ENCODE measurements at regions not wholly inside any gene's neighbourhood (a gene's known extent, or its start where the extent isn't known, plus 50 kb on each side); places are given as distances from the start of the nearest gene placed in this dataset.

GRCh38 chr3:34884007-34884406 is 755.3 kb upstream of the ARPP21 start (continued):
- TF ChIP-seq FOXP4 (CRISPR knock-in tag; IDR thresholded peaks at IDR 0.05) (no peak), CTCF (IDR thresholded peaks at IDR 0.05) (no peak)

GRCh38 chr3:34886443-34886842 is 752.9 kb upstream of the ARPP21 start:
- no peaks in the 10 kb centered on the region for H3K27me3 Mint-ChIP-seq (ENCODE audit: low read depth)
- H3K27ac Mint-ChIP-seq = no peak overlapping the region
- H3K9me3 Mint-ChIP-seq = peaks cover 25% of the 10 kb centered on the region
- H3K4me3 Mint-ChIP-seq = no peak overlapping the region
- CTCF ChIA-PET = no interaction called here
- H3K36me3 Mint-ChIP-seq = peaks cover 7% of the 10 kb centered on the region
- no peak for TF ChIP-seq CBFB (CRISPR knock-in tag; IDR thresholded peaks at IDR 0.05; ENCODE audit: low read depth)
- TF ChIP-seq ARID4B (CRISPR knock-in tag; IDR thresholded peaks at IDR 0.05; ENCODE audit: borderline replicate concordance) = no peak
- no peak for TF ChIP-seq SMAD3 (CRISPR knock-in tag; IDR thresholded peaks at IDR 0.05; ENCODE audit: borderline replicate concordance)
- TF ChIP-seq RORB (CRISPR knock-in tag; IDR thresholded peaks at IDR 0.05) = no peak
- peaks cover 18% of the 10 kb centered on the region for H3K4me1 Mint-ChIP-seq
- ATAC-seq (no peak), DNase-seq (ENCODE audit: low spot score) (no peak)
- POLR2A ChIA-PET = no interaction called here

GRCh38 chr3:34889641-34890040 is 749.7 kb upstream of the ARPP21 start:
- Mint-ChIP-seq H3K4me3 (no peak overlapping the region), H3K36me3 (peaks cover 7% of the 10 kb centered on the region), H3K4me1 (peaks cover 20% of the 10 kb centered on the region), H3K27ac (no peak overlapping the region), H3K9me3 (peaks cover 25% of the 10 kb centered on the region), H3K27me3 (ENCODE audit: low read depth) (no peaks in the 10 kb centered on the region)
- TF ChIP-seq CBFB (CRISPR knock-in tag; IDR thresholded peaks at IDR 0.05; ENCODE audit: low read depth) (no peak), E2F5 (CRISPR knock-in tag; IDR thresholded peaks at IDR 0.05) (no peak), JUN (CRISPR knock-in tag; IDR thresholded peaks at IDR 0.05) (no peak), ZNF263 (CRISPR knock-in tag; IDR thresholded peaks at IDR 0.05; ENCODE audit: low read depth) (no peak), ATF2 (CRISPR knock-in tag; IDR thresholded peaks at IDR 0.05; ENCODE audit: borderline replicate concordance, low read depth) (no peak), ATF1 (CRISPR knock-in tag; IDR thresholded peaks at IDR 0.05) (no peak), ZBTB43 (CRISPR knock-in tag; IDR thresholded peaks at IDR 0.05) (no peak), NFYB (CRISPR knock-in tag; conservative IDR thresholded peaks at IDR 0.05; ENCODE audit: low read depth) (no peak), USF1 (CRISPR knock-in tag; IDR thresholded peaks at IDR 0.05) (no peak), ERG (CRISPR knock-in tag; IDR thresholded peaks at IDR 0.05) (no peak), RELA (CRISPR knock-in tag; IDR thresholded peaks at IDR 0.05; ENCODE audit: borderline replicate concordance) (no peak)
- ATAC-seq = peak; percentile 75
- ChIA-PET POLR2A (no interaction called here), CTCF (no interaction called here)
- no peak for DNase-seq (ENCODE audit: low spot score)

All from WTC11 (cell line).